Fibroblast of villous mesenchyme (primary cell): ENCODE measurements at regions not wholly inside any gene's neighbourhood (a gene's known extent, or its start where the extent isn't known, plus 50 kb on each side); places are given as distances from the start of the nearest gene placed in this dataset.

Experiments used
- DNase-seq: peaks from one replicate; pipeline ENCODE4 v3.0.0-alpha.2; 2010; ENCODE audit warnings: low read depth
- H3K4me3 ChIP-seq: 2 replicates; pipeline ENCODE4 v1.5.1; 2011; ENCODE audit warnings: low read depth, mild to moderate bottlenecking, low read length
- CTCF ChIP-seq: IDR thresholded peaks from 2 replicates; pipeline ENCODE4 v1.5.1; 2012; ENCODE audit warnings: low read depth, mild to moderate bottlenecking, low read length; ENCODE audit not compliant: insufficient read depth

- DNase-seq = peak; percentile 73
- no peak for TF ChIP-seq CTCF
Measured at GRCh38 chr14:49954171-49954631, 61.3 kb downstream of the ARF6 start.

GRCh38 chr14:49955024-49955423 lies 62.1 kb downstream of the ARF6 start:
- no peak for DNase-seq

More at GRCh38 chr14:49954171-49954631, 61.3 kb downstream of the ARF6 start:
- no peak overlapping the region for H3K4me3 ChIP-seq

GRCh38 chr14:49957089-49957852 lies 64.4 kb downstream of the ARF6 start:
- TF ChIP-seq CTCF = no peak
- no peak overlapping the region for H3K4me3 ChIP-seq
- DNase-seq = no peak

More at GRCh38 chr14:49955024-49955423, 62.1 kb downstream of the ARF6 start:
- no peak for TF ChIP-seq CTCF
- H3K4me3 ChIP-seq = no peak overlapping the region

- TF ChIP-seq CTCF = no peak
- H3K4me3 ChIP-seq = no peak overlapping the region
- DNase-seq = no peak
Measured at GRCh38 chr14:49959822-49960408, 67.0 kb downstream of the ARF6 start.

- H3K4me3 ChIP-seq = no peak overlapping the region
- no peak for TF ChIP-seq CTCF
- DNase-seq = no peak
Measured at GRCh38 chr14:49960453-49960852, 67.6 kb downstream of the ARF6 start.

GRCh38 chr14:49961270-49962222 lies 68.7 kb downstream of the ARF6 start:
- no peak overlapping the region for H3K4me3 ChIP-seq
- TF ChIP-seq CTCF = no peak
- no peak for DNase-seq
